GM18907 (cell line): ENCODE measurements at regions not wholly inside any gene's neighbourhood (a gene's known extent, or its start where the extent isn't known, plus 50 kb on each side); places are given as distances from the start of the nearest gene placed in this dataset.
A peak's percentile ranks its signal among the peaks of the same experiment; 100 is the strongest.

ENCODE experiments used
- ATAC-seq: cut with Tn5 transposase; IDR thresholded peaks from one replicate; pipeline ENCODE4 v1.9.1; 2021; ENCODE audit warnings: mild to moderate bottlenecking, moderate library complexity; ENCODE audit not compliant: unreplicated experiment

DNA sequence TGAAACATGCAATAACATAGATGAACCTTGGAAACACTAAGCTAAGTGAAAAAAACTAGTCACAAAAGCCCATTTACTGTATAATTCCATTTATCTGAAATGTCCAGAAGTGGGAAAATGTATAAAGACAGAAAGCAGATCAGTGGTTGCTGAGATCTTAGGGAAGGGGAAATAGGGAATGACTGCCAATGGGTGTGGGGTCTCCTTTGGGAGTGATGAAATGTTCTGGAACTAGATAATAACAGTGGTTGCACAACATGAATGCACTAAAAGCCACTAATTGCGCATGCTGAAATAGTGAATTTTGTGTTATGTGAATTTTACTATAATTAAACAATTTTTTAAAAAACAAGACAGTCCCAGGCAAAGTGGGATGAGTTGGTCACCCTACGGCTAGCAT, 472.8 kb downstream of the CCDC171 start:
- ATAC-seq, result no peak

DNA sequence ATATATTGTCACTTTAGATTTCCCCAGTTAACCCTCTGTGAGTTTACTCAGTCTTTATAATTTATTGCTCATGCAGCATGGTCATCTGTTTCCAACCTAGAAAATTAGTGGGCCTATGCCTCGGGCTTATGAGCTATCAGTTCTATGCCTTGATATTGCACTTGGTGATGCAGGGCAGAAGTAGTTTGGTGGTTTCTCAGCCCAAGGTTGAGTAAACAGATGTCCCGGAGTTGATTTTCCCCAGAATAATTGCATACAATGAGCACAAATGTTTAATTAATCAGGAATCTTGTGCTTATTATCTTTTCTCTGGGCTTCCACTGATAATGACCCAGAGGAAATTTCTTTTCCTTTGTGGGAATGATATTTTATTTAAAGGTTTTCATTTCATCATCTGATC, 474.0 kb downstream of the CCDC171 start:
- no peak for ATAC-seq

DNA sequence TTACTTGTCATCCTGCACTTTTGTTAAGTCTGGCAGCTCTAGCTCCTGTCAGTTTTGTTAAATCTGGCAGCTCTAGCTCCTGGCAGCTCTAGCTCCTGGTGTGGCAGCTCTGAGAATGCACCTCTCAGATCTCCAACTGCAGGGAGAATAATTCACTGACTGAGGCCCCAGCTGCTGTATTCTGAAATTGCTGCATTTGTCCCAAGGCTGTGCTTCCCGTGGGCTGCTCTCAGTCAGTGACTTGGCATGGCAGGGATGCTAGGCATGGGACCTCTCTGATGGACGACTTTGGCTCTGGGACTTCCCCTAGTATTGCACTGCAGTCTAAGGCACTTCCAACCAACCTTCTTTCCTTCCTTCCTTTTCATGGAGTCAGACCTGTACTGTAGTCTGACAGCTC, 475.7 kb downstream of the CCDC171 start:
- ATAC-seq, result no peak

DNA sequence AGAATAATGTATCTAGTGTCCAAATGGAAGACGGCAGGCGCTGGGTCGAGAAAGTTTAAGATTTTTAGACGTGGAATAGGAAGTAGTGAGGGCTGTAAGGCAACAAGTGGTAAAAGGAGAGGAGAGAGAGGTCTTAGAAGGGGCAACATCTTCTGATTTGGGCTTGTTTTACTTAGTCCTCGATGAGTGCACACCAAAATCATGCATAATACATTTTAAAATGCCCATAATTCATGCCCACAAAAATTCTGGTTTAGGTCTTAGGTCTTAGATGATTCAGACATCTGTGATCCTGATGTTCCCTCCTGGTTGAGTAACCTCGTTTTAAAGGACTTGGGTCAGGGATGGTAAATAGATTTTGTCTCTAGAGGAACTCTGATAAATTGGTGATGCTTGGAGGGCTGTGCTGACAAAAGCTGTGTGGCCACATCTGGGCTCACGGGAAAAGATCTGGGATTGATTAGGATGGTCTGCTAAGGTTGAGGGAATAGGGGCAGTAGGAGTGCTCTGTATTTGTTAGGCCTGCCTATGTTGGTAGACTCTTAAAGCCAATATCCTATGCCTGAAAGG, 476.3 kb downstream of the CCDC171 start:
- ATAC-seq, result no peak

DNA sequence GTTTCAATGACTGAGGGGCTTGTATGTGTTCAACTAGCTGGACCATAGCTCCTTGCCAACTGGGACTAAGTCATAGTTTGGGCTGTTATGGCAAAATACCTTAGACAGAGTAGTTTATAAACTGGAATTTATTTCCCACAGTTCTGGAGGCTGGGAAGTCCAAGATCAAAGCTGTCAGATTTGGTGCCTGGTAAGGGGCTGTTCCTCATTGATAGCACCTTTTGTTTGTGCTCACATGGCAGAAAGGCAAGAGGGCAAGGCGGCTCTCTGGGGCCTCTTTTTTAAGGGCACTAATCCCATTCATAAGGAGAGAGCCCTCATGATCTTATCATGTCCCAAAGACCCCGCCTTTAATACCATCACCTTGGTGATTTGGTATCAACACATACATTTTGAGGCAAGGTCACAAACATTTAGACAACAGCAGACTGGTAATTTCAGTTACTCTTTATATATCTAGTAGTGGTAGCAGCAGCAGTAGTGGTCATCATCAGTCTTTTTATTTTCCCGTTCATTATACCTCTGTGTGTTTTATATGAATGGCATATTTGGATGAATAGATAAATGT, 477.0 kb downstream of the CCDC171 start:
- no peak for ATAC-seq

DNA sequence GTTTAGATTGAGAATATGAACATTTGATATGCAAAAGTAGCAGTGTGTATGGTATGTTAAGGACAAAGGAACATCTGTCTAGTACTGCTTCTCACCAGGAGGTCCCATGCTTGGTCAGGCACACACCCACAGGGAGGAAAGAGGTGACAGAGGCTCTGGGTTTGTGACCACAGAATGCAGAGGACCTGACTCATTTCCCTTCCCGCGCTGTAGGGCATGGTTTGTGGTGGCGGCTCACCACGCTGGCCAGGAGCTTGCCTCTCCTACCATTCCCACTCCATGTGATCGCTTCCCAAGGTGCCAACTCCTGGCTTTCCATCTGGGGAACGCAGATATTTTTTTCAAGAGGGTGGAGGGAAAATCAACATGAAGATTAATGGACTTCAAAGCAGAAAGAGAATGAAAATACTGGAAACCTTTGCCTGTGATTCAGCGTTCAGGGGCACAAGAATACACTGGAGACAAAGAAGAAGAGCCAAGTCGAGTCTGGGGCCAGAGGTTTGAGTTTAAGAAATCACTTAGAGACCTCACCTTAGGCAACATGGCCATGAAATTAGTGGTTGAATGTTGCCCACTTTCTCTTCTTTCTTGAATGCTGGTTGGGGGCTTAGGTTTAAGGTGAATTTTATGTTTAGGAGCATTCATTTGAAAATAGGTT, 477.8 kb downstream of the CCDC171 start:
- ATAC-seq, result peak; percentile 100

DNA sequence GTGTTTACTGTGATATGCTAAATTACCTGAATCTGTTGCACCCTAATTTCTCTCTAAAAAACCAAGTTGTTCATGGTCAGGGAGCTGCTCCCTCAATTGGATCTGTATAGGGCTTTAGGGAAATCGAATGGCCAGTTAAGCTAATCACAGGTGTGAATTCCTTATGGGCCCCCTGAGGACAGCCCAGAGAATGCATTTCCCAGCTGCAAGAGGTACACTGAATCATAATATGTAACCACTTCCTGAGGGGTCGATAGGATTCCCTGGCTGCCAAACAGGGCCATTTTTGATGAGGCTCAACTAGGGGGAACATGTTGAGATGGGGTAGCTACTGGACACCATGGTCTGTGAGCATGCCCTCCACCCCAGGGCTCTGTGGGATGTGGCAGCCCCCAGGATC, 478.6 kb downstream of the CCDC171 start:
- ATAC-seq, result no peak

DNA sequence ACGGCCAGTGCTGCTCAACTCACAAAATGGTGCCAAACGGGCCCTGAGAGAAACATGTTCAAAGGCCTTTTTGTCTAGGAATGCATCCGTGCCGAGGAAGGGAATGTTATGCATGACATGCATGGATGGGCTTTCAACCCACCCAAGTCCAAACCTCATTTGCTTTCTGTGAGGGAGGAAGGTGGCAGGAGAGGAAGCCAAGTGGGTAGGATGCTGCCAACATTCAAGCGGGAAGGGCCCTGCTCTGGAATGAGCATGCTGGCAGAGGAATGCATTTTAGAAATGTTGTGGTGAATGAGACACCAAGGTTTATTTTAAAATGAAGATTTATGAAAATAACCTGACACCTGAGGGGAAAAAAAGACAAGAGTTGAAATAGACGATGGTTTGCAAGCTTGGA, 479.1 kb downstream of the CCDC171 start:
- no peak for ATAC-seq

DNA sequence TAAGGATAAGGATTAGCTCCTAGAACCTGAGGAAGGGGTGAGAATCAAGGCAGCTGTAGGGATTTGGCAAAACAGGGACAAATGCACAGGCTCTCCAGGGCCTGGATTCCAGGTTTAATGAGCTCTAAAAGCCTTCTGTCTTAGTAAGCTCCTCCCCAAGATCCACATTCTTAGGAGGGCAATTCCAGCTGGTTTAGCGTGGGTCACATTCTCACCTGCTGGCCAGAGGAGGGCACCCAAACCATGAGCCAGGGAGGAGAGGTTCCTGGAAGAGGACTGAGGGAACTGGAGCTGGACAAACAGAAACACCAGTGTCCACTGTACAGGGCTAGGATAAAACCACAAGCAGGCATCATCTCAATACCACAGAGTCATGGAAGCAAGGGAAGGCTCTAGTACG, 480.0 kb downstream of the CCDC171 start:
- no peak for ATAC-seq

DNA sequence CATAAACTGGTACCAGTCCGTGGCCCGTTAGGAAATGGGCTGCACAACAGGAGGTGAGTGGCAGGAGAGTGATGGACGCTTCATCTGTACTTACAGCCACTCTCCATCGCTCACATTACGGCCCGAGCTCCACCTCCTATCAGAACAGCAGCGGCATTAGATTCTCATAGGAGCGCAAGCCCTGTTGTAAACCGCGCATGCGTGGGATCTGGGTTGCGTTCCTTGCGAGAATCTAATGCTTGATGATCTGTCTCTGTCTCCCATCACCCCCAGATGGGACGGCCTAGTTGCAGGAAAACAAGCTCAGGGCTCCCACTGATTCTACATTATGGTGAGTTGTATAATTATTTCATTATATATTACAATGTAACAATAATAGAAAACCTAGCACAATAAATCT, 480.4 kb downstream of the CCDC171 start:
- ATAC-seq, result no peak

DNA sequence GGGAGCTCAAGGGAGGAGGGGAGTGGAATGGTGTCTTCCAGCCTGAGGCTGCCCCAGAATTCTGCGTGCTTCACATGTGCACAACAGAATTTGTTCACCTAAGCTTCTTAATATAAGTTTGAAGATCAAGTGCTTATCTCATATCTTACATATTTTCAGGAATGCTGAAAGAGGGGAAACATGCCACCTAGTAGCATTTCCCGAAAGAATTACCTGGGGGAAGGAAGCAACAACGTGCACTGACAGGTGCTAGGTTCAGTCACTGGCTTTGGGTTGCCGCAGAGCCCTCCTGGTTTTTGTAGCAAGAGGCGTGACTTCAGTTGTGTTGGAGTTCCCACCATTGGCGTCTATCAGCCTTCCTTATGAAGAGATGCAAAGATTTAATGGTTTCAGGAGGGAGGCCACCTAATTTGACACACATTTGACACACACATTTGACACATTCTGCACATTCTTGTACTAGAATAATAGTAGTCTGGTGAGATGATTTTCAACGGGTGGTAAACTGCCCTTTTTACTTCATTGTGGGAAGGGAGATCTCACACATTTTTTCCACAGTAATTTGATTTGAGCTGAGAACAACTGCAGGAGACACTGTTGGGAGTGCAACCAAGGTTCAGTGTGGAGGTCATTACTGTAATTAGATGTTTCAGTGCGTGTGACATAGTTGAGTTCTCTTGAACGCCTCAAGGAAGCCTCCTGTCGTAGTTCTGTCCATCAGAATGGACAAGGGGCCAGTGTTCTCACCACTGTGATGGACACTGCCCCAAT, 481.3 kb downstream of the CCDC171 start:
- no peak for ATAC-seq

DNA sequence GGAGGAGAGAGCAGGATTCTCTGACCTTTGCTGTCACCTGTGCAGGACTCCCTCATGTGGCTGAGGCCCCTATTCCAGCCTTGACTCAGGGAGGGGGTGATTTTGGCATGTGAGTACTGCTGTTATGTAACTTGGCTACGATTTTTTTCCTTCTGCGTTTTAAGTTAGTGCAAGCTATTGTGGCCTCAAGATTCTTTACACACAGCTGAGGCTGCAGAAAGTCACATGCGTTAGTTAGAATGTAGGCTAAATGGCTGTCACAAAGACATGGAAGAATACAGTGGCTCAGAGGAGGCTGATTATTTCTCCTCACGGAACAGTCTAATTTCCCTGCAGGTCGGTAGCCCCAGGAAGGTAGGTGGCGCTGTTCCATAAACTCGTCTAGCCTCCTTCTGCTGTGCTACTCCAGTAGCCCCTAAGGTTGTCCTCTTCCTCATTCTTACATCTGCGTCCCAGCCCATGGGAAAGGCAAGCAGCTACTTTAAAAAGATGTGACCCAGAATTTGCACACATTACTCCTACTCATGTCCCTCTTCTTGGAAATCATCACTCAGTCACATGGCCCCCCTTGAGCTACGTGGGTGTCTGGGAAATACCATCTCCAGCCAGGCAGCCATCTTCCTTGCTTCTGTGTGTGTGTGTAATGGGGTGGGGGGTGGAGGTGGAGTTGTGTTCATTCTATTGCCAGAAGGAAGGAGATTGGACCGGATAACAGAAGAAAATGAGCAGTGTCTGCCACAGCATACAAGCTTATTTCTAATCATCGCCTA, 486.6 kb downstream of the CCDC171 start:
- no peak for ATAC-seq

DNA sequence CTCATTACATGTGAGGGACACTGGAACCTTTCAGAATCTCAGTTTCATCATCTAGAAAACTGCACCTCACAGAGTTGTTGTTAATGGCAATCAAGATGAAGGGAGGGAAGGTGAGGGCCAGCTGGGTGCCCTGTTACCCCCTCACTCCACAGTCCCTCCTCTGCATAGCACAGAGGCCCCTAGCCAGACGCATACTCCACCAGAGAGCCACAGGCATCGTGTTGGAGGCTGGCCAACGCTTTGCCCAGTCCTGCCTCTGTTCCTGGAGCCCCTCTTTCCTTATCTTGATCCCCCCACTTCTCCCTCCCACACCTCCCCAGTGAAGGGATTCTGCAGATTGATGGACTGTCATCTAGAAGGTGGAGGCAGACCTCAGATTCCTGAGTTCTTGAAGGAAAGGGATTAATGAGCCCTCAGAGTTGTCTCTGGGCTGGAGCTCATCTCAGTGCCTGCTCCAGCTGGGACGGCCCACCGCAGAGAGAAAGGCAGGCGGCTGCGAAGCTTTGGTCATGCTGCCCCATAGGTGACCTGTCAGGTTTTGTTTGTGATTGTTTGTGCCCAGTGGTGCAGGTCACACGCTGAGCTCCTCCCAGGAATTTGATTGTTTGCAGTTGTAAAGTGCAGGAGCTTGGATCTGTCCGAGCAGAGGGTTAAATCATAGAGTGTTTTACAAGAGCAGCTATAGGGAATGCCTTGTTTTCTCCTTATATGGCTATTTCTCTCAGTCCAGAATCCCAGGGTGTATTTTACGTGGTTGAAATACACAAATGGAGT, 487.3 kb downstream of the CCDC171 start:
- no peak for ATAC-seq

DNA sequence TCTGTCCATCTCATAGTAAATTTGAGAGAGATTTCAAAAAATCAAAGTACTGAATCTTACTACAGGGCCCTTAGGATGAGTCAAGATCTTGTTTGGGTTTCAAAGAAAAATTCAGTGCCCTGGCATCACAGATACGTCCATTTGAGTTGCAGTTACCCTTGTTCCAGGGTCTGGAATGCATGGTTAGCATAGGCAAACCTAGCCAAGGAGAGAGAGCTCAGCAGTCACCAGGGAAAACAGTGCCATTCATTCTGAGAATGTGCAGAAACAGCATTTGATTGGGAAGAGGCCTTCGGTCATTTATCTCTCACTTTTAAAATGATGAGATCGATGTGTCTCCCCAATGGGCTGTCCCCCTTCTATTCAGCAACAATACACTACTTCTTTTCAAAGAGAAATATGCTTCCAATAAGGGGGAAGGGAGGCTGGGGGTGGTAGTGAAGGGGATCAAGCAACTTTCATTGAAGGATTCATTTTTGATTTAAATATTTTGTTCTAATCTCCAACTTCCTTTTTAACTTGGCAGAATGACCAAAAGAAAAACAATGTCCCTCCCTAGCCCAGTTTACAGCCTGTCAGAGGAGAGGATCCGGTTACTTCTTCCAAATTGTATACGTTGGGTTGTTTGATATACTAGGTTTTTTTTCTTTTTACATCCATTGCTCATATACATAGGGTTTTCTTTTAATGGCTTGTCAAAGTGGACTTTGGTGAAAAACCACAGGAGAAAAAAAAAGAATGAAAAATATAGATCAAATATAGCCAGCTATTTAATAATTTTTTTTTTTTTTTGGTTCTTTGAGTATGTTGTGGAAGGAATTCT, 491.1 kb downstream of the CCDC171 start:
- no peak for ATAC-seq

DNA sequence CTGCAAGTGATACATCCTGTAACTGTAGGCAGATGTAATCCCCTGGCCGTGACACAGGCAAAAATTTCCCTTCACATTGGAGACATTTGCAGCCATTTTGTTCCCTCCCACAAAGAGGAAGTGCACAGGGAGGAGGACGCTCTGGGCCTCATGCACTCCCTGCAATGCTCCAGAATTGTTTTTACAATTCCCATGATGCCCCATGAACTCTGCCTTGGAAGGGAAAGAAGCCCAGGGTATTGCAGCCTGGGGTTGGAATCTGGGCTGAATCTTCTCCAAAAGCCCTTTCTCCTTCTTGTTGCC, 491.7 kb downstream of the CCDC171 start:
- no peak for ATAC-seq

DNA sequence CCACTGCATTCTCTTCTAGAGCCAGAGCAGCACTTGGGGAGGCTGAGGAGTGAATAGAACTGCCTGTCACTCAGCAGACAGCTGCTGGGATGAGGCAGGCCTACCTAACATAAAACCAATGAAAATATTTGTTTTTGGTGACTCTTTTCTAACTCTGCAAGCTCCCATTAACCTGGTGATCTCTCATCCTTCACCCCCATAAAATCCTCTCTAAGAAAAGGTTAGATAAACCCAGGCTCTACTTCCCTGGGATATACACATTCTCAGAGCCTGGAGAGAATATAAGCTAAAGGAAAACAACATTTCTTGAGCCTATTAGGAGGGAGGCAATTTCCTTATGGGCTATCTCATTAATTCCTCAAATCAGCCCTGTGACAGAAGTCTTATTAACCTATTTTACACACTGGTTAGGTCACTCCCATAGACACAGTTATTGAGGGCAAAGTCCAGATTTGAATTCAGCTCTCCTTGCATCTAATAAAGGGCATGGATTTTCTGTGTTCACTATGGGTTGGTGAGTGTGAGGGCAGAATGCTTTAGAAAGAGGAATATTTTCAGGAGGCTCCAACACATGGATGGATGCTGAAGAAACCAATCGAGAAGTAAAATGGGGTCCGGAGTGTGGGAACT, 492.9 kb downstream of the CCDC171 start:
- ATAC-seq, result no peak

DNA sequence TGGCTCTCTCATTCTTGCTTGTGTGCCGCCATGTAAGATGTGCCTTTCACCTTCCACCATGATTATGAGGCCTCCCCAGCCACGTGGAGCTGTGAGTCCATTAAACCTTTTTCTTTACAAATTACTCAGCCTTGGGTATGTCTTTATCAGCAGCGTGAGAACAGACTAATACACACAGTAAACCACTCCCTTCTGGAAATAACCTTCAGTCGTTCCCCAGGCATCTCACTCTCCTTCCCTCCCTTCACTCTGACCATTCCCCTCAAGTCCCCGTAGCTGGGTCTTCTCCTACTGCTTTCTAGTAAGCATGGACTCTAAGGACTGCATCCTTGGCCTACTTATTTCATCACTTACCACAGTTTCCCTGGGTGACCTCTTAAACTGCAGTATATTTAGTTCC, 493.9 kb downstream of the CCDC171 start:
- no peak for ATAC-seq

DNA sequence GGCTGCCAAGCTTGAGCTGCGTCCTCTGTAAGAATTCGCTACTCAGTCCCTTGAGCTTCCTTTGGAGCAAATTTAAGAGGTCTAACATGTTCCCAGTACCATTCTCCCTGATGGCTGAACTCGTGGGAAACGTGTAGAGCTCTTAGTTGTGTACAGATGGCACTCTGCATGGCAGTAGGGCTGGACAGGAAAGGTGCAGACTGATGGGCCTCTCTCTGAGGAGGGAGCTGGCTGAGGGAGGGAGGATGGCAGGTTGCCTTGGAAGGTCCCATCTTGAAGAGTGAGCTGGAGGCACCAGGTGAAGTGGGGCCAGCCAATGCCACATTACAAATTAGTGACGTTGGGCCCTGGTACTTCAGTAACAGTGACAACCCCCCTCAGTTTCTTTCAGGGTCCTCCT, 495.3 kb downstream of the CCDC171 start:
- ATAC-seq, result no peak

DNA sequence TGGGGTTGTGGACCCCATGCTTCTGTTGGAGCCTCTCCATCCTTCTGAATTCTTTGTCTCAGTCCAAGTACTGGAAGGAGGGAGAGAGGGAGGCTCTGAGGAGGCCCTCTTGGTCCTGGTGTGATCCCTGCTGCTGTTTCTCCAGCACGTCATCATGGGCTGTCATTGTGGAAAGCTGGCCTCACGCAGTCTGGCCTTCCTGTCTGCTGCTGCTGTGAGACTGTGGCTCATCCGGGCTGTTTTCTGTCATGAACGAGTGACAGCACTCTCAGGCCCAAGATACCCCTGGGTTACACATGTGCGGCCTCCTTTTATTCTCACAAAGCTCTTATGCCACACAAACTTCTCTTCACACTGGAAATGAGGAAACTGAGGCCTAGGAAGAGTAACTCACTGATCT, 499.3 kb downstream of the CCDC171 start:
- no peak for ATAC-seq
